ENCODE measurements at regions not wholly inside any gene's neighbourhood (a gene's known extent, or its start where the extent isn't known, plus 50 kb on each side); places are given as distances from the start of the nearest gene placed in this dataset.

DNA sequence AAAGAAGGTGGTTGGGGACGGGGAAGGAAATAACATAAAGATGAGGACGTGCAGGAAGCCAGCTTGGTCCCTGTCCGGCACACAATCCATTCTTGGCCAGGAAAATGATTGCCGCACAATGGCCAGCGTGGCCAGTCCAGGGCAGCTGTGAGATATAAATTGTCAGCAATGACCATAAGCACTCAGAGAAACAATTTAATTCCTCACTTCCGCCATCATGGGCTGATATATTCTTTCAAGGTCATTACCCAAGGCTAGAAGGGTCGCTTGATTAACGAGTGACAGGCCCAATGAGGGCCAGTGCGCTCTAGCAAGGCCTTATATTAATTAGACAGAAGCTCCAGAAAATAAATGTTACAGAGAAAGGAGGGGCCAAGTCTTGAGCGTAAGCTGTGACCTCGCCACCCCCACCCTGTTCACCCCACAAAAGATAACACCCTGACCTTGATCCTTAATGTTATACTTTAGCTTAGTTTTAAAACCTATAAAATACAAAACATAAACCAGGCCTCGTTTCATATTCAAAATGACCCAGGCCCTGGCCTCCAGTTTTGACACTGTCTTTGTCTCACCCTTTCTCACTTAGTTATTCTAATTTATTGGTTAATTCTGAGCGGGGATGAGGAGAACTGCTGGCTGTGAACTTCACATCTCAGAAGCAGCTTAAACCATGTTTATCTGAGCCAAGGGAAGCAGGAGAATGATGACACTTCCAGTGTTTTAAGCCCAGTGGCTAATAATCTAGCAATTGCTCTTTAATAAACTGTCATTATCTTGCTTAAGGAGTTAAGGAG is 478.3 kb upstream of the ZFHX3 start:
- no peaks in the 10 kb centered on the region for H3K36me3 ChIP-seq (ENCODE audit: insufficient read depth, low read length)
- TF ChIP-seq, protein P1, sequence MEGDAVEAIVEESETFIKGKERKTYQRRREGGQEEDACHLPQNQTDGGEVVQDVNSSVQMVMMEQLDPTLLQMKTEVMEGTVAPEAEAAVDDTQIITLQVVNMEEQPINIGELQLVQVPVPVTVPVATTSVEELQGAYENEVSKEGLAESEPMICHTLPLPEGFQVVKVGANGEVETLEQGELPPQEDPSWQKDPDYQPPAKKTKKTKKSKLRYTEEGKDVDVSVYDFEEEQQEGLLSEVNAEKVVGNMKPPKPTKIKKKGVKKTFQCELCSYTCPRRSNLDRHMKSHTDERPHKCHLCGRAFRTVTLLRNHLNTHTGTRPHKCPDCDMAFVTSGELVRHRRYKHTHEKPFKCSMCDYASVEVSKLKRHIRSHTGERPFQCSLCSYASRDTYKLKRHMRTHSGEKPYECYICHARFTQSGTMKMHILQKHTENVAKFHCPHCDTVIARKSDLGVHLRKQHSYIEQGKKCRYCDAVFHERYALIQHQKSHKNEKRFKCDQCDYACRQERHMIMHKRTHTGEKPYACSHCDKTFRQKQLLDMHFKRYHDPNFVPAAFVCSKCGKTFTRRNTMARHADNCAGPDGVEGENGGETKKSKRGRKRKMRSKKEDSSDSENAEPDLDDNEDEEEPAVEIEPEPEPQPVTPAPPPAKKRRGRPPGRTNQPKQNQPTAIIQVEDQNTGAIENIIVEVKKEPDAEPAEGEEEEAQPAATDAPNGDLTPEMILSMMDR (IDR thresholded peaks at IDR 0.05; ENCODE audit: low read length), result no peak
- no peak for TF ChIP-seq EZH2 (IDR thresholded peaks at IDR 0.05; ENCODE audit: borderline replicate concordance, low read length)
- no peaks in the 10 kb centered on the region for H3F3A ChIP-seq (ENCODE audit: insufficient read depth, low read length)
- H4K20me1 ChIP-seq (ENCODE audit: insufficient read depth, low read length), result no peaks in the 10 kb centered on the region
- H3K4me3 ChIP-seq (ENCODE audit: low read depth, low read length, poor library complexity, severe bottlenecking), result no peak overlapping the region
- no peak overlapping the region for H2AFZ ChIP-seq (ENCODE audit: low read length)
- H3K4me2 ChIP-seq (ENCODE audit: low read length), result no peak overlapping the region
- H3K27ac ChIP-seq (ENCODE audit: low read depth, low read length, poor library complexity, severe bottlenecking), result no peak overlapping the region
- H3K9me2 ChIP-seq (ENCODE audit: low read depth, low read length), result no peaks in the 10 kb centered on the region
- H3K9ac ChIP-seq (ENCODE audit: low read length), result no peak overlapping the region
- H3K9me3 ChIP-seq (ENCODE audit: low read length), result no peaks in the 10 kb centered on the region
- no peaks in the 10 kb centered on the region for H3K4me1 ChIP-seq (ENCODE audit: insufficient read depth, low read length, severe bottlenecking)
- no peaks in the 10 kb centered on the region for H3K79me2 ChIP-seq (ENCODE audit: insufficient read depth, low read length)
- H3K27me3 ChIP-seq (ENCODE audit: insufficient read depth, low read length), result no peaks in the 10 kb centered on the region

DNA sequence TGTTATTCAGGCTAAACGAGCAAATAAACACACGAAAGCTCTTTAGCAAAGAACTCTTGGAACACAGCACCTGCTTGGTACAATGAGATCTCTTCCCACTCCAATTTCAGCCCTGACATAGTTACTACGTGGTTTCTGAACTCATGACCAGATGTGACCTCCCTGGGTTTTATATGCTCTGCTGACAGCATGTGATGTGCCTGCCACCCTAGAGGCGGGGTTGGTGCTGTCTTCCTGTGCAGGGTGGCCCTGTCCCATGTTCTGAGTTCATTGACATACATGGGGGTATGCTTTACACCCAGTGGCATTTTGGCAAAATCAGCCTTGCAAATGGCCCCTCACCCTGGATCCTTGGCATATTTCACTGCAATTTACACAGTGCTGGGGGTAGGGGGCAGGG is 475.3 kb upstream of the ZFHX3 start:
- Histone ChIP-seq H3F3A (ENCODE audit: insufficient read depth, low read length) (no peaks in the 10 kb centered on the region), H3K9ac (ENCODE audit: low read length) (no peak overlapping the region), H3K27ac (ENCODE audit: low read depth, low read length, poor library complexity, severe bottlenecking) (no peak overlapping the region), H3K36me3 (ENCODE audit: insufficient read depth, low read length) (no peaks in the 10 kb centered on the region), H3K4me1 (ENCODE audit: insufficient read depth, low read length, severe bottlenecking) (no peaks in the 10 kb centered on the region), H3K9me2 (ENCODE audit: low read depth, low read length) (no peaks in the 10 kb centered on the region), H3K9me3 (ENCODE audit: low read length) (no peaks in the 10 kb centered on the region), H3K79me2 (ENCODE audit: insufficient read depth, low read length) (no peaks in the 10 kb centered on the region), H3K4me2 (ENCODE audit: low read length) (no peak overlapping the region), H4K20me1 (ENCODE audit: insufficient read depth, low read length) (no peaks in the 10 kb centered on the region), H3K27me3 (ENCODE audit: insufficient read depth, low read length) (no peaks in the 10 kb centered on the region), H2AFZ (ENCODE audit: low read length) (no peak overlapping the region), H3K4me3 (ENCODE audit: low read depth, low read length, poor library complexity, severe bottlenecking) (no peak overlapping the region)
- no peak for TF ChIP-seq EZH2 (IDR thresholded peaks at IDR 0.05; ENCODE audit: borderline replicate concordance, low read length)
- TF ChIP-seq, protein P1 (IDR thresholded peaks at IDR 0.05; ENCODE audit: low read length), result no peak

DNA sequence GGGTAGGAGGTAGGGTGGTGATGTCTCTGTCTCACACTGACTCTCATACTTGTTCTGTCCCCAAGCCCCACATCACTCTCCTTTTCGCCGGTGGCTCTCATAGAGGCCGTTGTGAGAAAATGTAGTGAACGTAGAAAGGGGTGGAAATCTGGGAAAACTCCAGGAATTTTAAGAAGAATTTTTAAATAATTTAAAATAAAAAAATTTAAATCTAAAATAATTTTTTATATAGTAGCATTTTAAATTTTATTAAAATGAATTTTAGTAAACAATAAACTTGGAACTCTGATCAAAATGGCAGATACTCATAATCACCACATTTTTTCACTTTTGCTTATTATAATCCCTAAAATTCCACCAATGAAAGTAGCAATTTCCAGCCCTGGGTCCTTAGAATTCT is 473.6 kb upstream of the ZFHX3 start:
- Histone ChIP-seq H2AFZ (ENCODE audit: low read length) (no peak overlapping the region), H3K36me3 (ENCODE audit: insufficient read depth, low read length) (no peaks in the 10 kb centered on the region), H3K79me2 (ENCODE audit: insufficient read depth, low read length) (no peaks in the 10 kb centered on the region), H3K4me3 (ENCODE audit: low read depth, low read length, poor library complexity, severe bottlenecking) (no peak overlapping the region), H3K27me3 (ENCODE audit: insufficient read depth, low read length) (no peaks in the 10 kb centered on the region), H3K9me3 (ENCODE audit: low read length) (no peaks in the 10 kb centered on the region), H4K20me1 (ENCODE audit: insufficient read depth, low read length) (no peaks in the 10 kb centered on the region), H3F3A (ENCODE audit: insufficient read depth, low read length) (no peaks in the 10 kb centered on the region), H3K4me2 (ENCODE audit: low read length) (no peak overlapping the region), H3K9ac (ENCODE audit: low read length) (no peak overlapping the region), H3K9me2 (ENCODE audit: low read depth, low read length) (no peaks in the 10 kb centered on the region), H3K27ac (ENCODE audit: low read depth, low read length, poor library complexity, severe bottlenecking) (no peak overlapping the region), H3K4me1 (ENCODE audit: insufficient read depth, low read length, severe bottlenecking) (no peaks in the 10 kb centered on the region)
- TF ChIP-seq EZH2 (IDR thresholded peaks at IDR 0.05; ENCODE audit: borderline replicate concordance, low read length), result no peak
- TF ChIP-seq, protein P1 (IDR thresholded peaks at IDR 0.05; ENCODE audit: low read length), result no peak
